Vagina (tissue), 2 donors: ENCODE measurements at regions not wholly inside any gene's neighbourhood (a gene's known extent, or its start where the extent isn't known, plus 50 kb on each side); places are given as distances from the start of the nearest gene placed in this dataset.

Experiments
- DNase-seq, 2 donors: peaks; one replicate each; pipeline ENCODE4 v3.0.0-alpha.2; 2017; ENCODE audit errors: extremely low spot score in 2 of 2
- H3K27ac ChIP-seq: fragments of 200-600 bp; sonication (generic); one replicate; pipeline ENCODE4 v1.5.1; 2019
- H3K27me3 ChIP-seq: fragments of 200-600 bp; sonication (generic); one replicate; pipeline ENCODE4 v1.5.1; 2019
- H3K36me3 ChIP-seq, 2 donors: fragments of 200-600 bp; sonication (generic); one replicate each; pipeline ENCODE4 v1.5.1; 2017 to 2019
- H3K4me1 ChIP-seq: fragments of 200-600 bp; sonication (generic); one replicate; pipeline ENCODE4 v1.5.1; 2019
- H3K4me3 ChIP-seq, 2 donors: fragments of 200-600 bp; sonication (generic); 1 replicate in 1 of 2; 2 replicates in 1 of 2; pipeline ENCODE4 v1.5.1; 2016 to 2019
- H3K9me3 ChIP-seq: fragments of 200-600 bp; sonication (generic); one replicate; pipeline ENCODE4 v1.5.1; 2019
- CTCF ChIP-seq, 3 experiments: fragments of 450-650 bp in 2 of 3; fragments of 200-600 bp in 1 of 3; sonication (generic) in 1 of 3; IDR thresholded peaks; one replicate each; pipeline ENCODE4 v1.5.1; 2017 to 2019; ENCODE audit warnings: antibody characterized with exemption in 3 of 3, mild to moderate bottlenecking in 2 of 3, moderate library complexity in 2 of 3
- POLR2A ChIP-seq, 2 donors: fragments of 450-650 bp; IDR thresholded peaks; one replicate each; pipeline ENCODE4 v1.6.1; 2017; ENCODE audit warnings: antibody characterized with exemption in 2 of 2, mild to moderate bottlenecking in 2 of 2, moderate library complexity in 2 of 2
- POLR2AphosphoS5 ChIP-seq, 2 donors: sonication (generic); formaldehyde crosslinking; IDR thresholded peaks; one replicate each; pipeline ENCODE4 v1.9.0; 2017; ENCODE audit warnings: antibody characterized with exemption in 2 of 2, mild to moderate bottlenecking in 2 of 2, low read depth in 1 of 2; ENCODE audit not compliant: insufficient read depth in 1 of 2
- intact Hi-C: fragments of 100-400 bp; cut with DNase I; formaldehyde crosslinking; loops from one replicate; pipeline ENCODE4 v1.15.1; 2023

DNA sequence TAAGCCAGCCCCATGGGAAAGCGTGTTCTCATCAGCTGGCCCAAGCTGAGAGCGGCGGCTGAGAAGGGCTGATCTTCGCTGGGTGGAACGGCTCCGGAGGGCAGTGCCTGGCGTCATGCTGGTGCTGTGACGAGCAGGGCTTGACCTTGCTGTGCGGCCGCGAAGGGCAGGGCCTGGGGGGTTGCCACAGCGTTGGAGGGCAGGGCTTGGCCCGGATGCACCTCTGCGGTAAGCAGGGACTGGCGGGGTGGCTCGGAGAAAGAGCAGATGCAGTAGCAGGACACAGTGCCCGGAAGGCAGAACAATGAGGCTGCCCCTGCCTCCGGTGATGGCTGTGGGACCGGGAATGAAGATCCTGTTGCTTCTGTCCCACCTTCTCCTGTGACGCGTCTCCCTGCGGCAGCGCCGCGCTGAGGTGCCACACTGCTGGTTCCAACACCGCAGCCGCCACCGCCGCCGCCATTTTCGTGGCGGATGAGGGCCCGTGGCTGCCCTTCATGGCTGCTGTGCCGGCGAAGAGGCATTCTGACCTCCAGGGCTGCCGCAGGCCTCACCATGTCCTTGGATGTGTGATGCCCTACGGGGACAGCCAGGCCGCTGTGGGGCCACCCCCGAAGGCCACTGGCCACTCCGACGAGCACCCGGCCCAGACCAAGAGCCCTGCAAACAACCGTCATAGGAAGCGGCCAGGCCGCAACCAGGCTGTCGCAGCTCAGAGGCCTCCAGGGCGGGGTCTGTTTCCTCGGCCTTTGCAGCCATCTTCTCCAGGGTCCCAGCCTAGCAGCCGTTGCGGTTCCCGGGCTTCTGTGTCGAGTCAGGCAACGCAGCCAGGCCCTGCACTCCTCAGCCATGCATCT lies 890.5 kb upstream of the CTNND2 start:
- Histone ChIP-seq H3K4me1 (no peaks in the 10 kb centered on the region), H3K36me3 (no peaks in the 10 kb centered on the region), H3K27me3 (no peaks in the 10 kb centered on the region), H3K9me3 (no peaks in the 10 kb centered on the region), H3K27ac (no peak overlapping the region), H3K4me3 (no peak overlapping the region)
- intact Hi-C loops = no loop called here
- TF ChIP-seq POLR2A (IDR thresholded peaks at IDR 0.05) = no peak
- TF ChIP-seq CTCF (IDR thresholded peaks at IDR 0.05) = no peak
- no peak for TF ChIP-seq POLR2AphosphoS5 (IDR thresholded peaks at IDR 0.05; ENCODE audit: insufficient read depth in 1 of 2, low read depth in 1 of 2)
- no peak for DNase-seq

GRCh38 chr5:12793373-12793772 lies 889.1 kb upstream of the CTNND2 start:
- Histone ChIP-seq H3K27me3 (no peaks in the 10 kb centered on the region), H3K36me3 (no peaks in the 10 kb centered on the region), H3K4me3 (no peak overlapping the region), H3K9me3 (no peaks in the 10 kb centered on the region), H3K27ac (no peak overlapping the region), H3K4me1 (no peaks in the 10 kb centered on the region)
- no peak for TF ChIP-seq POLR2AphosphoS5 (IDR thresholded peaks at IDR 0.05; ENCODE audit: insufficient read depth in 1 of 2, low read depth in 1 of 2)
- TF ChIP-seq CTCF (IDR thresholded peaks at IDR 0.05) = no peak
- TF ChIP-seq POLR2A (IDR thresholded peaks at IDR 0.05) = no peak
- DNase-seq = no peak
- intact Hi-C loops = no loop called here

- DNase-seq = no peak
- Histone ChIP-seq H3K4me1 (no peaks in the 10 kb centered on the region), H3K4me3 (no peak overlapping the region), H3K27me3 (no peaks in the 10 kb centered on the region), H3K36me3 (no peaks in the 10 kb centered on the region), H3K27ac (no peak overlapping the region), H3K9me3 (no peaks in the 10 kb centered on the region)
- intact Hi-C loops = no loop called here
- TF ChIP-seq CTCF (IDR thresholded peaks at IDR 0.05) (no peak), POLR2AphosphoS5 (IDR thresholded peaks at IDR 0.05; ENCODE audit: insufficient read depth in 1 of 2, low read depth in 1 of 2) (no peak), POLR2A (IDR thresholded peaks at IDR 0.05) (no peak)
These were observed 876.3 kb upstream of the CTNND2 start for GRCh38 chr5:12780536-12780935.

DNA sequence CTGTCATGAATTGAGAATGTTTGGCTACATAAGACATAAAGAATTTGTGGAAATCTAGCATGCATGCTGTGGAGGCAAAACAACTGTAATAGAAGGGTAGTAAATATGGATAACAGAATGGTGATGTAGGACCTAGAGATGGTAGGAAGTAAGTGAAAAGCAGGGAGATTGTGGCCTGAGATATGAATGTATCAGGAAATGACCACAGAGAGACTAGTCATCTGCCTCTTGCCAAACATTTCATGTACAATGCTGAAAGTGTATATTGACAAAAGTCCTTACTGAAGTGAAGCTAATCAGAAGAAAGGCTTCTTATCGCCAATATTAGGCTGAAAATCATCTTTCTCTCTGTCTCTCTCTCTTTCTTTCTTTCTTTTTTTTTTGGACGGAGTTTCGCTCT lies 873.1 kb upstream of the CTNND2 start:
- intact Hi-C loops = no loop called here
- Histone ChIP-seq H3K4me3 (no peak overlapping the region), H3K27ac (no peak overlapping the region), H3K36me3 (no peaks in the 10 kb centered on the region), H3K9me3 (no peaks in the 10 kb centered on the region), H3K4me1 (no peaks in the 10 kb centered on the region), H3K27me3 (no peaks in the 10 kb centered on the region)
- no peak for DNase-seq
- TF ChIP-seq POLR2A (IDR thresholded peaks at IDR 0.05) (no peak), CTCF (IDR thresholded peaks at IDR 0.05) (no peak)

DNA sequence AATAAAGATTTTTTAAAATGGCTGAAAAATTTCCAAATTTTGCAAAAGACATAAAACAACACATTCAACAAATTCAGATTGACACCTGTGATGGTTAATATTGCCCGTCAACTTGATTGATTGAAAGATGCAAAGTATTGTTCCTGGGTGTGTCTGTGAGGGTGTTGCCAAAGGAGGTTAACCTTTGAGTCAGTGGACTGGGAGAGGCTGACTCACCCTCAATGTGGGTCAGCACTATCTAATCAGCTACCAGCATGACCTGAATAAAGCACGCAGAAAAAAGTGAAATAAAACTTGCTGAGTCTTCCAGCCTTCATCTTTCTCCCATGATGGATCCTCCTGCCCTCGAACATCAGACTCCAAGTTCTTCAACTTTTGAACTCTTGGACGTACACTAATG lies 868.0 kb upstream of the CTNND2 start:
- Histone ChIP-seq H3K4me1 (no peaks in the 10 kb centered on the region), H3K36me3 (no peaks in the 10 kb centered on the region), H3K4me3 (no peak overlapping the region), H3K9me3 (no peaks in the 10 kb centered on the region), H3K27ac (no peak overlapping the region), H3K27me3 (no peaks in the 10 kb centered on the region)
- intact Hi-C loops = no loop called here
- TF ChIP-seq CTCF (IDR thresholded peaks at IDR 0.05) (no peak), POLR2AphosphoS5 (IDR thresholded peaks at IDR 0.05; ENCODE audit: insufficient read depth in 1 of 2, low read depth in 1 of 2) (no peak), POLR2A (IDR thresholded peaks at IDR 0.05) (no peak)
- no peak for DNase-seq
